HCT116 (cell line): ENCODE measurements at regions not wholly inside any gene's neighbourhood (a gene's known extent, or its start where the extent isn't known, plus 50 kb on each side); places are given as distances from the start of the nearest gene placed in this dataset.

Source experiments
- ATAC-seq: fragments of 200-7000 bp; cut with Tn5 transposase; 2 replicates; pipeline ENCODE4 v1.9.1; 2020; ENCODE audit warnings: mild to moderate bottlenecking, moderate library complexity
- BruUV-seq: library from RNA; stranded (reverse); fragments of 400-500 nt; replicated peaks from 2 replicates; lab custom pipeline; 2021; lab: Mats Ljungman, UMichigan
- CTCF ChIA-PET: fragments of 300-600 bp; sonication (Branson Sonifier 250); formaldehyde crosslinking; loops from one replicate; lab custom pipeline; 2021; ENCODE audit warnings: antibody characterized with exemption; lab: Charles Lee
- POLR2A ChIA-PET: fragments of 300-600, 350-600 bp; sonication (Branson Sonifier 250); formaldehyde crosslinking; loops from one replicate; lab custom pipeline; 2021; ENCODE audit warnings: antibody characterized with exemption; lab: Charles Lee
- RAD21 ChIA-PET, 2 experiments: fragments of 300-600 bp; sonication (Branson Sonifier 250); formaldehyde crosslinking; loops; one replicate each; lab custom pipeline; 2023; ENCODE audit warnings: low total read pairs in 2 of 2; ENCODE audit not compliant: uncharacterized antibody in 2 of 2, unreplicated experiment in 2 of 2, low non-redundant PET in 1 of 2; lab: Charles Lee
- DNase-seq: peaks from one replicate; pipeline ENCODE4 v3.0.0-alpha.2; 2010; ENCODE audit warnings: low read depth, low spot score
- H2AFZ ChIP-seq: fragments of 200-600 bp; shearing (Covaris generic), sonication (generic); 2 replicates; pipeline ENCODE4 v1.6.1; 2017; ENCODE audit warnings: low read depth, mixed run types, mixed read lengths, antibody characterized with exemption, low read length; ENCODE audit not compliant: poor library complexity, severe bottlenecking
- H3K27ac ChIP-seq: 2 replicates; pipeline ENCODE4 v1.5.1; 2012; ENCODE audit warnings: low read depth, low read length
- H3K27me3 ChIP-seq: fragments of 200-600 bp; sonication (generic); 2 replicates; pipeline ENCODE4 v1.6.1; 2016; ENCODE audit warnings: mixed run types, low read length, mixed read lengths; ENCODE audit not compliant: insufficient read depth
- H3K36me3 ChIP-seq, 2 experiments: fragments of 200-500 bp in 1 of 2; fragments of 200-600 bp in 1 of 2; sonication (Bioruptor generic) in 1 of 2; sonication (generic) in 1 of 2; 2 replicates each; pipeline versions ENCODE4 v1.5.1 to v1.6.1; 2014 to 2016; ENCODE audit warnings: low read length in 2 of 2, inconsistent platforms in 1 of 2, mixed read lengths in 1 of 2, mixed run types in 1 of 2; ENCODE audit not compliant: insufficient read depth in 2 of 2, control insufficient read depth in 1 of 2
- H3K4me1 ChIP-seq, 2 experiments: fragments of 200-600 bp in 1 of 2; sonication (generic) in 1 of 2; 2 replicates each; pipeline versions ENCODE4 v1.5.1 to v1.6.1; 2012 to 2017; ENCODE audit warnings: low read length in 2 of 2, inconsistent platforms in 1 of 2, mild to moderate bottlenecking in 1 of 2, mixed read lengths in 1 of 2, mixed run types in 1 of 2, moderate library complexity in 1 of 2; ENCODE audit not compliant: insufficient read depth in 2 of 2, control insufficient read depth in 1 of 2
- H3K4me2 ChIP-seq: fragments of 200-600 bp; sonication (generic); 2 replicates; pipeline ENCODE4 v1.6.1; 2017; ENCODE audit warnings: mixed run types, low read length, mixed read lengths
- H3K4me3 ChIP-seq, 2 experiments: fragments of 200-600 bp in 1 of 2; sonication (generic) in 1 of 2; replicated peaks in 1 of 2; 2 replicates each; pipeline ENCODE4 v1.5.1; 2011 to 2016; ENCODE audit warnings: low read length in 2 of 2, control low read depth in 1 of 2, low read depth in 1 of 2, mild to moderate bottlenecking in 1 of 2, mixed read lengths in 1 of 2, mixed run types in 1 of 2
- H3K79me2 ChIP-seq: fragments of 200-600 bp; sonication (generic); 2 replicates; pipeline ENCODE4 v1.6.1; 2017; ENCODE audit warnings: mild to moderate bottlenecking, mixed run types, low read length, moderate library complexity, mixed read lengths; ENCODE audit not compliant: insufficient read depth
- H3K9ac ChIP-seq: fragments of 200-600 bp; sonication (generic); 2 replicates; pipeline ENCODE4 v1.6.1; 2016; ENCODE audit warnings: low read length, mixed read lengths
- H3K9me2 ChIP-seq: fragments of 200-600 bp; sonication (generic), shearing (Covaris generic); 2 replicates; pipeline ENCODE4 v1.6.1; 2017; ENCODE audit warnings: mixed run types, mild to moderate bottlenecking, moderate library complexity; ENCODE audit not compliant: insufficient read depth
- H3K9me3 ChIP-seq, 2 experiments: fragments of 200-500 bp in 1 of 2; fragments of 200-600 bp in 1 of 2; sonication (Bioruptor generic) in 1 of 2; sonication (generic) in 1 of 2; 2 replicates each; pipeline ENCODE4 v1.6.1; 2014 to 2017; ENCODE audit warnings: low read length in 2 of 2, mixed read lengths in 2 of 2, inconsistent platforms in 1 of 2, low read depth in 1 of 2, mild to moderate bottlenecking in 1 of 2, mixed run types in 1 of 2, moderate library complexity in 1 of 2; ENCODE audit not compliant: control insufficient read depth in 1 of 2, insufficient read depth in 1 of 2
- H4K20me1 ChIP-seq: fragments of 200-600 bp; sonication (generic), shearing (Covaris generic); 2 replicates; pipeline ENCODE4 v1.6.1; 2017; ENCODE audit warnings: mixed run types, mild to moderate bottlenecking, moderate library complexity; ENCODE audit not compliant: insufficient read depth
- CBX3 ChIP-seq: IDR thresholded peaks from 2 replicates; pipeline ENCODE4 v1.6.1; 2012; ENCODE audit warnings: low read depth
- CEBPB ChIP-seq: IDR thresholded peaks from 2 replicates; pipeline ENCODE4 v1.6.1; 2012; ENCODE audit warnings: low read depth
- EGR1 ChIP-seq: IDR thresholded peaks from 2 replicates; pipeline ENCODE4 v1.6.1; 2012; ENCODE audit warnings: low read depth
- EZH2phosphoT487 ChIP-seq: fragments of 200-600 bp; IDR thresholded peaks from 2 replicates; pipeline ENCODE4 v1.6.1; 2018; ENCODE audit warnings: antibody characterized with exemption, borderline replicate concordance
- FOSL1 ChIP-seq: IDR thresholded peaks from 2 replicates; pipeline ENCODE4 v1.6.1; 2012; ENCODE audit warnings: low read depth
- POLR2AphosphoS5 ChIP-seq: IDR thresholded peaks from 2 replicates; pipeline ENCODE4 v1.6.1; 2011; ENCODE audit warnings: mild to moderate bottlenecking, low read depth, low read length, moderate library complexity
- RAD21 ChIP-seq: IDR thresholded peaks from 2 replicates; pipeline ENCODE4 v1.6.1; 2012; ENCODE audit warnings: low read depth, mild to moderate bottlenecking
- SIN3A ChIP-seq: IDR thresholded peaks from 2 replicates; pipeline ENCODE4 v1.6.1; 2012; ENCODE audit warnings: low read depth
- SP1 ChIP-seq: IDR thresholded peaks from 2 replicates; pipeline ENCODE4 v1.6.1; 2012; ENCODE audit warnings: low read depth
- SRF ChIP-seq: IDR thresholded peaks from 2 replicates; pipeline ENCODE4 v1.6.1; 2012; ENCODE audit warnings: low read depth
- TCF7L2 ChIP-seq: IDR thresholded peaks from 2 replicates; pipeline ENCODE4 v1.7.0; 2011; ENCODE audit warnings: borderline replicate concordance, inconsistent platforms; ENCODE audit not compliant: insufficient read depth, insufficient read length; ENCODE audit errors: extremely low read depth
- ZFX ChIP-seq: fragments of 450-650 bp; IDR thresholded peaks from 2 replicates; pipeline ENCODE4 v1.6.1; 2017
- ZNF274 ChIP-seq: fragments of 200-500 bp; sonication (Bioruptor generic); IDR thresholded peaks from 2 replicates; pipeline ENCODE4 v1.6.1; 2014; ENCODE audit warnings: mild to moderate bottlenecking, low read depth, low read length, inconsistent platforms
- intact Hi-C: fragments of 100-400 bp; cut with micrococcal nuclease; formaldehyde crosslinking; loops from 2 replicates; pipeline ENCODE4 v1.10.0; 2022
- TF ChIP-seq, protein P1 (sequence below): IDR thresholded peaks from 2 replicates; pipeline ENCODE4 v1.6.1; 2011; ENCODE audit warnings: mild to moderate bottlenecking, low read length, moderate library complexity; ENCODE audit not compliant: insufficient replicate concordance; ENCODE audit errors: extremely low read depth
- TF ChIP-seq, protein P2 (sequence below): IDR thresholded peaks from 2 replicates; pipeline ENCODE4 v1.6.1; 2012
- TF ChIP-seq, protein P3 (sequence below): IDR thresholded peaks from 2 replicates; pipeline ENCODE4 v1.6.1; 2012

DNA sequence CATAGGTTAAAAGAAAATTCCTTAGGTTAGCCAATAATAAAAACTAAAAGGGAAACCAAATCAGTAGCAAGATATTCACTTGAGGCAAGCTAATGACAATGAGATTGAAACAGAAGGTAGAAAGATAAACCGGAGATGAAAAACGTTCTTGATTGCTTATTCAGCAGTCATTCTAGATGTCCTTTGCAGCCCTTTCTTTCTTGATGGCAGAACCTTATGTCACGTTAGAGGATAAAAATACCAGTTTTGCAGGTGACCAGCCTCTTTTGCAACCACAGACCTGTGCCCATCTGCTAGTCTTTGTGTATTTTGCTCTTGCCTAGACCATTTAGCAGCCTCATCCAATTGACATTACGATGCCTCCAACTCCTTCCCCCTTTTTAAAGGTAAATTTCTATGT, 337.8 kb downstream of the DMAC1 start:
- ATAC-seq = no peak
- H3K4me3 ChIP-seq = no peak overlapping the region
- H2AFZ ChIP-seq = no peak overlapping the region
- no peak overlapping the region for H3K4me2 ChIP-seq
- H3K9me3 ChIP-seq = no peaks in the 10 kb centered on the region
- no peak for TF ChIP-seq SP1
- no peak for TF ChIP-seq EZH2phosphoT487
- TF ChIP-seq, protein P1, sequence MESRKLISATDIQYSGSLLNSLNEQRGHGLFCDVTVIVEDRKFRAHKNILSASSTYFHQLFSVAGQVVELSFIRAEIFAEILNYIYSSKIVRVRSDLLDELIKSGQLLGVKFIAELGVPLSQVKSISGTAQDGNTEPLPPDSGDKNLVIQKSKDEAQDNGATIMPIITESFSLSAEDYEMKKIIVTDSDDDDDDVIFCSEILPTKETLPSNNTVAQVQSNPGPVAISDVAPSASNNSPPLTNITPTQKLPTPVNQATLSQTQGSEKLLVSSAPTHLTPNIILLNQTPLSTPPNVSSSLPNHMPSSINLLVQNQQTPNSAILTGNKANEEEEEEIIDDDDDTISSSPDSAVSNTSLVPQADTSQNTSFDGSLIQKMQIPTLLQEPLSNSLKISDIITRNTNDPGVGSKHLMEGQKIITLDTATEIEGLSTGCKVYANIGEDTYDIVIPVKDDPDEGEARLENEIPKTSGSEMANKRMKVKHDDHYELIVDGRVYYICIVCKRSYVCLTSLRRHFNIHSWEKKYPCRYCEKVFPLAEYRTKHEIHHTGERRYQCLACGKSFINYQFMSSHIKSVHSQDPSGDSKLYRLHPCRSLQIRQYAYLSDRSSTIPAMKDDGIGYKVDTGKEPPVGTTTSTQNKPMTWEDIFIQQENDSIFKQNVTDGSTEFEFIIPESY = no peak
- TF ChIP-seq TCF7L2 = no peak
- no peak for TF ChIP-seq SRF
- TF ChIP-seq CEBPB = no peak
- TF ChIP-seq CBX3 = no peak
- TF ChIP-seq, protein P2, sequence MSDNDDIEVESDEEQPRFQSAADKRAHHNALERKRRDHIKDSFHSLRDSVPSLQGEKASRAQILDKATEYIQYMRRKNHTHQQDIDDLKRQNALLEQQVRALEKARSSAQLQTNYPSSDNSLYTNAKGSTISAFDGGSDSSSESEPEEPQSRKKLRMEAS = no peak
- no peak for TF ChIP-seq EGR1
- no peak for TF ChIP-seq FOSL1
- TF ChIP-seq ZNF274 = no peak
- no peak for TF ChIP-seq RAD21
- TF ChIP-seq SIN3A = no peak
- TF ChIP-seq ZFX = no peak
- TF ChIP-seq, protein P3, sequence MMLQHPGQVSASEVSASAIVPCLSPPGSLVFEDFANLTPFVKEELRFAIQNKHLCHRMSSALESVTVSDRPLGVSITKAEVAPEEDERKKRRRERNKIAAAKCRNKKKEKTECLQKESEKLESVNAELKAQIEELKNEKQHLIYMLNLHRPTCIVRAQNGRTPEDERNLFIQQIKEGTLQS = no peak
- TF ChIP-seq POLR2AphosphoS5 = no peak
- no peak for DNase-seq
- intact Hi-C loops = no loop called here
- CTCF ChIA-PET = no interaction called here
- H3K27me3 ChIP-seq = peaks cover 9% of the 10 kb centered on the region; the same call in 1 of the 2 replicates
- H3K9ac ChIP-seq = no peak overlapping the region
- POLR2A ChIA-PET = no interaction called here
- no peak overlapping the region for H3K27ac ChIP-seq
- no peaks in the 10 kb centered on the region for H3K4me1 ChIP-seq
- H3K79me2 ChIP-seq = no peaks in the 10 kb centered on the region
- H3K36me3 ChIP-seq = no peaks in the 10 kb centered on the region
- RAD21 ChIA-PET = no interaction called here
- no peaks in the 10 kb centered on the region for H4K20me1 ChIP-seq
- no peaks in the 10 kb centered on the region for H3K9me2 ChIP-seq
- BruUV-seq = no TSS peak
